Transverse colon (tissue), 4 donors: ENCODE measurements at regions not wholly inside any gene's neighbourhood (a gene's known extent, or its start where the extent isn't known, plus 50 kb on each side); places are given as distances from the start of the nearest gene placed in this dataset.

Experiments
- DNase-seq: peaks from one replicate; pipeline ENCODE4 v3.0.0-alpha.2; 2019
- H3K27ac ChIP-seq, 4 donors: fragments of 200-600 bp; sonication (generic); 2 replicates each; pipeline ENCODE4 v1.5.1; 2016 to 2018; ENCODE audit warnings: inconsistent platforms in 4 of 4
- H3K27me3 ChIP-seq: fragments of 200-600 bp; sonication (generic); 2 replicates; pipeline ENCODE4 v1.5.1; 2017; ENCODE audit warnings: inconsistent platforms
- H3K36me3 ChIP-seq, 4 donors: fragments of 200-600 bp; sonication (generic); 2 replicates each; pipeline ENCODE4 v1.5.1; 2017 to 2019; ENCODE audit warnings: inconsistent platforms in 4 of 4
- H3K4me1 ChIP-seq, 4 donors: fragments of 200-600 bp; sonication (generic); 2 replicates each; pipeline ENCODE4 v1.5.1; 2017 to 2020; ENCODE audit warnings: inconsistent platforms in 4 of 4
- H3K4me3 ChIP-seq, 4 donors: fragments of 200-600 bp; sonication (generic); 1 replicate in 1 of 4; 2 replicates in 3 of 4; pipeline versions ENCODE4 v1.5.1 to v1.6.1; 2017 to 2019; ENCODE audit warnings: inconsistent platforms in 4 of 4
- H3K9me3 ChIP-seq, 2 donors: fragments of 200-600 bp; sonication (generic); 2 replicates each; pipeline ENCODE4 v1.5.1; 2017 to 2019; ENCODE audit warnings: inconsistent platforms in 2 of 2
- CTCF ChIP-seq, 5 experiments: fragments of 200-600 bp in 3 of 5; fragments of 450-650 bp in 2 of 5; sonication (generic) in 3 of 5; IDR thresholded peaks; 1 replicate in 2 of 5; 2 replicates in 3 of 5; pipeline ENCODE4 v1.5.1; 2016 to 2017; ENCODE audit warnings: antibody characterized with exemption in 5 of 5, inconsistent platforms in 3 of 5, mild to moderate bottlenecking in 2 of 5, moderate library complexity in 1 of 5
- EP300 ChIP-seq: sonication (generic); formaldehyde crosslinking; IDR thresholded peaks from one replicate; pipeline ENCODE4 v1.6.1; 2017; ENCODE audit warnings: antibody characterized with exemption, low read depth
- POLR2A ChIP-seq: fragments of 450-650 bp; IDR thresholded peaks from one replicate; pipeline ENCODE4 v1.6.1; 2016; ENCODE audit warnings: antibody characterized with exemption, mild to moderate bottlenecking, moderate library complexity
- POLR2AphosphoS5 ChIP-seq, 3 donors: sonication (generic); formaldehyde crosslinking; IDR thresholded peaks; one replicate each; pipeline ENCODE4 v1.6.1; 2016; ENCODE audit warnings: antibody characterized with exemption in 3 of 3
- WGBS, 2 donors: methylation state at CpG; one replicate each; pipeline ENCODE4 v1.1.5; 2018; ENCODE audit warnings: low coverage in 1 of 2; 5-methylcytosine and 5-hydroxymethylcytosine counted together
- in situ Hi-C, 4 donors: fragments of 200-750 bp; cut with MboI; loops; one replicate each; pipeline versions ENCODE4 v1.15.0 to v1.15.1; 2017; ENCODE audit warnings: low sequenced_read_pairs in 3 of 4, low pct_ligation_motif_present in 1 of 4, low pct_unique_long_range_greater_than_20kb in 1 of 4
- intact Hi-C: fragments of 100-400 bp; cut with DNase I; formaldehyde crosslinking; loops from one replicate; pipeline ENCODE4 v1.15.1; 2023; ENCODE audit warnings: low total_unique reads

- Histone ChIP-seq H3K27me3 (no peaks in the 10 kb centered on the region), H3K36me3 (no peaks in the 10 kb centered on the region), H3K9me3 (no peaks in the 10 kb centered on the region), H3K4me3 (no peak overlapping the region), H3K27ac (no peak overlapping the region), H3K4me1 (no peaks in the 10 kb centered on the region)
- peak; percentile 4 for DNase-seq
- WGBS, 2 donors: 79% methylated on average over 5 of the region's 5 CpGs; no CpG with 5 or more reads in 1 of the 2 donors
- in situ Hi-C loops: no loop called here
- TF ChIP-seq EP300 (no peak), POLR2A (no peak), CTCF (IDR thresholded peaks at IDR 0.05) (no peak), POLR2AphosphoS5 (IDR thresholded peaks at IDR 0.05) (no peak)
- intact Hi-C loops: no loop called here
These were observed 99.8 kb upstream of the RET start for GRCh38 chr10:42977032-42977416.

- no peak for DNase-seq
- in situ Hi-C loops: no loop called here
- intact Hi-C loops: no loop called here
- WGBS, 2 donors: 59 to 83% methylated on average over 1 to 2 of the region's 2 CpGs
- Histone ChIP-seq H3K36me3 (no peaks in the 10 kb centered on the region), H3K27me3 (no peaks in the 10 kb centered on the region), H3K9me3 (no peaks in the 10 kb centered on the region), H3K4me1 (no peaks in the 10 kb centered on the region), H3K27ac (no peak overlapping the region), H3K4me3 (no peak overlapping the region)
- no peak for TF ChIP-seq POLR2A
- TF ChIP-seq POLR2AphosphoS5 (IDR thresholded peaks at IDR 0.05): no peak
These were observed 97.7 kb upstream of the RET start for GRCh38 chr10:42979181-42979580.

GRCh38 chr10:42979721-42980467, 97.0 kb upstream of the RET start:
- 70 to 72% methylated on average over 3 to 11 of the region's 12 CpGs for WGBS, 2 donors
- intact Hi-C loops: no loop called here

GRCh38 chr10:42980553-42981357, 96.1 kb upstream of the RET start:
- 87% methylated on average over 15 of the region's 15 CpGs; no CpG with 5 or more reads in 1 of the 2 donors for WGBS, 2 donors
- Histone ChIP-seq H3K27ac (no peak overlapping the region), H3K4me1 (no peaks in the 10 kb centered on the region), H3K36me3 (no peaks in the 10 kb centered on the region), H3K4me3 (no peak overlapping the region), H3K9me3 (no peaks in the 10 kb centered on the region), H3K27me3 (no peaks in the 10 kb centered on the region)
- intact Hi-C loops: no loop called here
- in situ Hi-C loops: no loop called here
- DNase-seq: no peak
- TF ChIP-seq POLR2A (no peak), CTCF (IDR thresholded peaks at IDR 0.05) (no peak), EP300 (no peak), POLR2AphosphoS5 (IDR thresholded peaks at IDR 0.05) (no peak)

More at GRCh38 chr10:42979721-42980467, 97.0 kb upstream of the RET start:
- H3K36me3 ChIP-seq: no peaks in the 10 kb centered on the region
- TF ChIP-seq EP300 (no peak), POLR2A (no peak), CTCF (IDR thresholded peaks at IDR 0.05) (no peak), POLR2AphosphoS5 (IDR thresholded peaks at IDR 0.05) (no peak)
- H3K27ac ChIP-seq: no peak overlapping the region
- no peak for DNase-seq
- H3K9me3 ChIP-seq: no peaks in the 10 kb centered on the region
- no peaks in the 10 kb centered on the region for H3K27me3 ChIP-seq
- in situ Hi-C loops: no loop called here
- no peak overlapping the region for H3K4me3 ChIP-seq
- no peaks in the 10 kb centered on the region for H3K4me1 ChIP-seq
